AML-193 (cell line): ENCODE measurements at regions not wholly inside any gene's neighbourhood (a gene's known extent, or its start where the extent isn't known, plus 50 kb on each side); places are given as distances from the start of the nearest gene placed in this dataset.
A peak's percentile ranks its signal among the peaks of the same experiment; 100 is the strongest.
"Not testable (repeated sequence)": the region's sequence is repeated elsewhere in the genome, so short reads cannot be mapped to it uniquely, and the experiment has no call there.

Source experiments
- DNase-seq, 2 experiments: peaks; one replicate each; lab custom pipeline; 2025; lab: John Stamatoyannopoulos, UW

GRCh38 chr1:200496937-200497336, 87.1 kb upstream of the ZNF281 start:
- DNase-seq = no peak

DNA sequence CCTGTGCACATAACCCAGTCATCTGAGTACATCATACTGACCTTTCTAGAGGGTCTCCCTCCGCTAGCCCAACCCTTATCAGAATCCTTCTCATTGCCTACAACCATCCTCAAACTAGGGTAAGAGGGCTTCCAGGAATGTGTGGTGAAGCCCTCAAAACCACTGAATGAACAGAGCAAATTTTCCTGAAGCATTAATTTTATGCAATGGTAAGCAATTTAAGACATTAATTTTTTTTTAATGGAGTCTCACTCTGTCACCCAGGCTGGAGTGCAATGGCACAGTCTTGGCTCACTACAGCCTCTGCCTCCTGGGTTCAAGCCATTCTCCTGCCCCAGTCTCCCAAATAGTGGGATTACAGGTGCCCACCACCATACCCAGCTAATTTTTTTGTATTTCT, 86.1 kb upstream of the ZNF281 start:
- no peak for DNase-seq

DNA sequence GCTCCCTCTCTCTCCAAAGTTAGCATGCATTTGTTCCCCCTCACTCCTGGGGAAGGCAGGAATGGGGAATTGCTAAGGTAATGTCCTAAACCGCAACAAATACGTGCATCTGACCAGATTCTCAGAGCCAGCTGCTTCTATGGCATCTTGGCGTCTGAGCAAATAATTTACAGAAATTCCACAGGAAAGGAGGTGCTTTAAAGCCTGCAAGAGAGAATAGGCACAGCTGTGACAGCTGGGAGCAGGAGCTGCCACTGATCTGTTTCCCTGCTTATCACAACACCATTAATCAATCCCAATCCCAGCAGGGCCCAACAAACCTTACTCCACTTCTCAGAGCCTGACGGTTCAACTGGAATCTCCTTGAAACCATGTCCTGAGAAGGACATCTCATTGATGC, 83.5 kb upstream of the ZNF281 start:
- no peak for DNase-seq

DNA sequence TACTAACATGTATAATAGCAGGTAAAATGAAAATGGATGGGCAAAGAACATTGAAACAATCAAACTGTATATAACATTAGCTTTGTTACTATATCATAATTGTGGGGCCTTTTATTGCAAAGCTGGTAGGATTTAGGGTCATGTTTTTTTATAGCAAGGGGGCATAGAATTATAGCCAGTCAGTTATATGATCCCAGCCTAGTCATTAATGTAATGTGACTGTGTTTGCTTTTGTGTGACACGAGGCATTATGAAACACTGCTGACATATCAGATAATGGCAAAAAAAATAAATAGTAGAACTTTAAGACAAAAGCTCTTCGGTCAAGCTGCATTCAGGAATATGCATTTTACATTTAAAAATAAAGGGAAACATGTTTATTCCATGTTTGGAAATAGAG, 81.3 kb upstream of the ZNF281 start:
- DNase-seq = no peak

DNA sequence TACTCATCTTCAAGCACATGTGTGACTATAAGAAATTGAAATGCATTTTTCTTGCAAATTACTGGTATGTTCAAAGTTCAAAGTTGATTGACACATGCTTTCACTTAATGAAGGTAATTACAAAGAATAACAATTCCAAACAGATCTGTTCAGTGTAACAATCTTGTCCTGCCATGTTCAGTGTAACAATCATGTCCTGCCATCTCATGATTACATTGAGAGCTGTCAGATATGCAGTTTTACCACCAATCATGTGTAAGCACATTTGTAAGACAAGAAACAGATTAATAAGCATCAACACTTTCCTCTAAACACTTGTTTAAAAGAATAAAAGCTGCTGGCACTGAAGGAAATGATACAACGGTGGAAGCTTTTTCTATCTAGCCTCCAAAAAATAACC, 80.3 kb upstream of the ZNF281 start:
- no peak for DNase-seq

GRCh38 chr1:200488375-200489165, 78.7 kb upstream of the ZNF281 start:
- DNase-seq = peak; percentile 55 to 74

DNA sequence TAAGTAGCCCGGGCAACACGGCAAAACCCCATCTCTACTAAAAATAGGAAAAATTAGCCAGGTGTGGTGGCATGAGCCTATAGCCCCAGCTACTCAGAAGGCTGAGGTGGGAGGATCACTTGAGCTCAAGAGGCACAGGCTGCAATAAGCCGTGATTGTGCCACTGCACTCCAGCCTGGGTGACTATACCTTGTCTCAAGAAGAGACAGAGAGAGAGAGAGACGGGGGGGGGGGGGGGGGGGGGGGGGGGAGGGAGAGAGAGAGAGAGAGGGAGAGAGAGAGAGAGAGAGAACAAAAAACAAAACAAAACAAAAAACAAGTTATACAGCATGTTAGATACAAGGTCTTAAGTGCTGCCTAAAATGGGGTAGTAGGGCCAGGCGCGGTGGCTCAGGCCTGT, 77.8 kb upstream of the ZNF281 start:
- DNase-seq = no peak

DNA sequence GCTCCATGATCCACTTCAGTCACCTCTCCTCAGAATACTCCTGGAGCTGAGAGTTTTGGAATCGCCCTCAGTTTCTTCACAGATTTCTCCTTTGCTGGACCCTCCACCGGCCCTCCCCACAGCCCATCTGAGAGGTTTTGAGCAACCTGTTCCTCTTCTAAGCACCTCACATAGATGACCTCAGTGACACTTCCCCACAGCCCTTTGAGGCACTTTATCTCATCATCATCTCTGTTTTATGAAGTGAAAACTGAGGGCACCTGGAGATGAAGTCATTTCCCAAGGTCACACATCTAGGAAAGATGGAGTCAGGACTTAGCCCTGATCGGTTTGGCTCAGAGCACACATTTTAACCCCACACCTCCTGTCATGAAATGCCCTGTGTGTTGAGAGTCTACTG, 76.8 kb upstream of the ZNF281 start:
- no peak for DNase-seq

- not testable (repeated sequence) for DNase-seq
These were observed 74.7 kb upstream of the ZNF281 start for GRCh38 chr1:200484438-200484946.

GRCh38 chr1:200483491-200484143, 73.8 kb upstream of the ZNF281 start:
- DNase-seq = peak; percentile 49 to 55

GRCh38 chr1:200480964-200481363, 71.1 kb upstream of the ZNF281 start:
- DNase-seq = no peak

GRCh38 chr1:200479816-200480215, 70.0 kb upstream of the ZNF281 start:
- no peak for DNase-seq

DNA sequence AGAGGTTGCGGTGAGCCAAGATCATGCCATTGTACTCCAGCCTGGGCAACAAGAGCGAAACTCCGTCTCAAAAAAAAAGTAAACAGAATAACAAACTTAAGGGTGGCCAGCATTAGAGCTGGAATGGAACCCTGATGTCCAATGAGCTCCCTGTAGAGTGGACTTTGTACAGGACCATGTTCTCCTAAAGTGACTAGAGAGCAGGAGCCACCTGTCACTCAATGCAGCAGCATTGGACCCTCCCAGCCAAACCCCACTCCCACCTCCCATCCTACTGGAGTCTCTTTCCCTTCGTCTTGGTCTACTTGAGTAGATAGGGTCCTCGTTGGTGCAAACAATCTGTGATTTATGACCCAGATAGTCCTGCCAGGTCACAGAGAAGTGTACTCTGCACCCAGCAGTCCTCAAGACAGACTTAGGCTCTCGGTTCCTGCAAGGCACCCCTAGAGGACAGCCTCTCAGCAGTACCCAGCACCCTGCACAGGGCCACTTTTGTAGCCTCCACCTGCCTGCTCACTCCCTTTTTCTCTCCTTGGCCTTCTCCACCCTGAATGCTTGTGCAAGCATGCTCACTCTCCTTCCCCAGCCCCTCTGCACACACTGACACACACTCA, 69.2 kb upstream of the ZNF281 start:
- no peak for DNase-seq

GRCh38 chr1:200478239-200478623, 68.4 kb upstream of the ZNF281 start:
- DNase-seq = no peak

DNA sequence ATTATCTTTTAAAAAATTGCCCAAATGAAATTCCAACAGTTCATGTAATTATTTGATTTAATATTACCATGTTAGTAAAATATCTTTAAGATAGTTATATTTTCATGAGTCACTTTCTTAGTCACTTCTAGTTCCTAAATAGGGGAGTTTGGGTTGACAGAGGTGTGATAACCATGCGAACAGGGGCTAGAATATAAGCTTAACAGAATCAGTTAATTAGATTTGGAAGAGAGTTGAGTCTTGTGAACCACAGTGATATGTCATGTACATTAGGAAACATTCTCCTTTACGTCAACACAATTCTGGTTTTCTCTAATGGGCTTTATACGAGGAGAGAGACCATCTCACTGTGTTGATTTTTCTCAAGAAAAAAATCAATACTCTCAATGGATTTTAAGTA, 64.8 kb upstream of the ZNF281 start:
- DNase-seq = no peak

DNA sequence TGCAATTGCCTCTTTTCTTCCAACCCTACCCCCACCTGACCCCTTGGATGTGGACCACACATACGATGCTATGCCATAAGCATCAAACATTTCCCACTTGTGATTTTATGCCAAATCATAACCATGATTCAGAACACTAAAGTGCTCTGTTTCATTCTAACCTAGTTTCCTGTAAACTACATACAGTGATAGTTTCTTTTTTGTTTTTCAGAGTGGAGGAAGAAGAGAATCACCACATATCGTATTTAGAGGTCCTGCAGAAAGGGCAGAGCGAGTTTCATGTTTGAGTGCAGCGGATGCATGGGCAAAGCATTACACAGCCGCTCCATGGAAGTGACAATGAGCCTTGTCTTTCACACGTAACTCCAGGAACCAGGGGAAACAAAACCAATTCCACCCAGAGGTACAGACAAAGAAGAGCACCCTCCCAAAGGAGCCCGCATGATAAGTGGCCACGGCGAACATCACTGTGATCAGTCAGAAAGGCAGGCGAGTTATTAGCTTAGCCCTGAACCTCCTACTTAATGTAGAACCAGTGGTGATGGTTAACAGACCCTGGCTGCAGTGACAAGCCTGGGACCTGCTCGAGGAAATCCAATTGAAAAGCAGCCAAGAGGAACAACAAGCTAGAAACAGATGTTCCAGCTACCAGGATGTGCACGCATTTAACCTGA, 64.0 kb upstream of the ZNF281 start:
- DNase-seq = no peak

DNA sequence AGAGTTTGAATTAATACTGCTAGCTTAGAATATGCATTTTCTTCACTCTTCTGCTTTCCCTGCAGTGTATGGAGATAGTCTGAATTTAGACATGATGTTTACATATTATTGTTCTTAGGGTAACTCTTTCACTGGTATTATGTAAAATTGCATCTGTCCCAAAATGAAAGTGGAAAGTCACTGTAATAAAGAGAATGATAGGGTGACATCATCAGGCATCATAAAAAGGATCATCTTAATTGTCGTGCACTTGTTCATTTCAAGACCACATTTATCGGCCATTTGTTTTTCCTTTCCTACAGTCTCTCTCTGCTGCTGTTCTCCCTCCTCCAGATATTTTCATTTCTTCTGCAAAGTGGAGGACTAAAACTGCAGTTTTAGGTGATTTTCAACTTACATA, 61.9 kb upstream of the ZNF281 start:
- no peak for DNase-seq

GRCh38 chr1:200468264-200469001, 58.6 kb upstream of the ZNF281 start:
- no peak for DNase-seq

- no peak for DNase-seq
These were observed 55.1 kb upstream of the ZNF281 start for GRCh38 chr1:200464784-200465400.
